HG03064 (cell line): ENCODE measurements at regions not wholly inside any gene's neighbourhood (a gene's known extent, or its start where the extent isn't known, plus 50 kb on each side); places are given as distances from the start of the nearest gene placed in this dataset.

Source experiments
- ATAC-seq: cut with Tn5 transposase; IDR thresholded peaks from one replicate; pipeline ENCODE4 v1.9.1; 2021; ENCODE audit warnings: low read depth; ENCODE audit not compliant: unreplicated experiment

- no peak for ATAC-seq
Measured at GRCh38 chr10:128312250-128312649, 186.0 kb upstream of the MKI67 start.

GRCh38 chr10:128314686-128315085, 188.5 kb upstream of the MKI67 start:
- ATAC-seq, result no peak

- no peak for ATAC-seq
Measured at GRCh38 chr10:128316121-128316726, 190.0 kb upstream of the MKI67 start.

GRCh38 chr10:128316925-128317324, 190.7 kb upstream of the MKI67 start:
- ATAC-seq, result no peak

GRCh38 chr10:128318366-128318765, 192.1 kb upstream of the MKI67 start:
- no peak for ATAC-seq

- no peak for ATAC-seq
Measured at GRCh38 chr10:128318913-128319312, 192.7 kb upstream of the MKI67 start.

GRCh38 chr10:128322106-128322505, 195.9 kb upstream of the MKI67 start:
- no peak for ATAC-seq

- ATAC-seq, result no peak
Measured at GRCh38 chr10:128322950-128323349, 196.7 kb upstream of the MKI67 start.

GRCh38 chr10:128324058-128324827, 198.0 kb upstream of the MKI67 start:
- no peak for ATAC-seq

- ATAC-seq, result no peak
Measured at GRCh38 chr10:128325788-128326187, 199.6 kb upstream of the MKI67 start.

- no peak for ATAC-seq
Measured at GRCh38 chr10:128326251-128326650, 200.0 kb upstream of the MKI67 start.

- no peak for ATAC-seq
Measured at GRCh38 chr10:128326851-128327250, 200.6 kb upstream of the MKI67 start.

- no peak for ATAC-seq
Measured at GRCh38 chr10:128336401-128336800, 210.2 kb upstream of the MKI67 start.

- no peak for ATAC-seq
Measured at GRCh38 chr10:128337860-128338378, 211.7 kb upstream of the MKI67 start.

GRCh38 chr10:128338951-128339350, 212.7 kb upstream of the MKI67 start:
- ATAC-seq, result no peak

- no peak for ATAC-seq
Measured at GRCh38 chr10:128339753-128340152, 213.5 kb upstream of the MKI67 start.

GRCh38 chr10:128345353-128345752, 219.1 kb upstream of the MKI67 start:
- ATAC-seq, result no peak

- no peak for ATAC-seq
Measured at GRCh38 chr10:128360783-128361182, 234.6 kb upstream of the MKI67 start.

GRCh38 chr10:128361487-128361886, 235.3 kb upstream of the MKI67 start:
- ATAC-seq, result no peak

GRCh38 chr10:128362514-128362913, 236.3 kb upstream of the MKI67 start:
- no peak for ATAC-seq

GRCh38 chr10:128364631-128365030, 238.4 kb upstream of the MKI67 start:
- ATAC-seq, result no peak

GRCh38 chr10:128365156-128365725, 239.0 kb upstream of the MKI67 start:
- no peak for ATAC-seq
